ENCODE measurements at regions not wholly inside any gene's neighbourhood (a gene's known extent, or its start where the extent isn't known, plus 50 kb on each side); places are given as distances from the start of the nearest gene placed in this dataset.

GRCh38 chr13:40233731-40234195 is 432.7 kb downstream of the FOXO1 start:
- peak; percentile 95 for DNase-seq

GRCh38 chr13:40235160-40235796 is 431.2 kb downstream of the FOXO1 start:
- no peak for DNase-seq

GRCh38 chr13:40236566-40237168 is 429.8 kb downstream of the FOXO1 start:
- DNase-seq = no peak

- no peak for DNase-seq
Measured at GRCh38 chr13:40238761-40239160, 427.7 kb downstream of the FOXO1 start.

GRCh38 chr13:40240293-40240692 is 426.1 kb downstream of the FOXO1 start:
- DNase-seq = no peak

- DNase-seq = no peak
Measured at GRCh38 chr13:40241125-40241798, 425.2 kb downstream of the FOXO1 start.

- no peak for DNase-seq
Measured at GRCh38 chr13:40243047-40243446, 423.4 kb downstream of the FOXO1 start.

GRCh38 chr13:40243982-40244381 is 422.5 kb downstream of the FOXO1 start:
- DNase-seq = no peak

- DNase-seq = no peak
Measured at GRCh38 chr13:40245567-40245966, 420.9 kb downstream of the FOXO1 start.

GRCh38 chr13:40247845-40248244 is 418.6 kb downstream of the FOXO1 start:
- DNase-seq = no peak

GRCh38 chr13:40251343-40252032 is 415.0 kb downstream of the FOXO1 start:
- no peak for DNase-seq

GRCh38 chr13:40252241-40252640 is 414.2 kb downstream of the FOXO1 start:
- no peak for DNase-seq

- no peak for DNase-seq
Measured at GRCh38 chr13:40252676-40253075, 413.8 kb downstream of the FOXO1 start.

GRCh38 chr13:40254394-40254793 is 412.0 kb downstream of the FOXO1 start:
- no peak for DNase-seq

- DNase-seq = no peak
Measured at GRCh38 chr13:40255551-40255950, 410.9 kb downstream of the FOXO1 start.

GRCh38 chr13:40259899-40260298 is 406.5 kb downstream of the FOXO1 start:
- no peak for DNase-seq

GRCh38 chr13:40261336-40261735 is 405.1 kb downstream of the FOXO1 start:
- DNase-seq = no peak

GRCh38 chr13:40261947-40262346 is 404.5 kb downstream of the FOXO1 start:
- DNase-seq = no peak

GRCh38 chr13:40269086-40269485 is 397.4 kb downstream of the FOXO1 start:
- no peak for DNase-seq

- no peak for DNase-seq
Measured at GRCh38 chr13:40270726-40271125, 395.7 kb downstream of the FOXO1 start.

GRCh38 chr13:40271271-40271885 is 395.1 kb downstream of the FOXO1 start:
- no peak for DNase-seq

GRCh38 chr13:40271931-40272775 is 394.3 kb downstream of the FOXO1 start:
- no peak for DNase-seq

Data from DMS 273 treated with DMSO at 0.1 percent for 48 hours (cell line).